ENCODE measurements at regions not wholly inside any gene's neighbourhood (a gene's known extent, or its start where the extent isn't known, plus 50 kb on each side); places are given as distances from the start of the nearest gene placed in this dataset.

DNA sequence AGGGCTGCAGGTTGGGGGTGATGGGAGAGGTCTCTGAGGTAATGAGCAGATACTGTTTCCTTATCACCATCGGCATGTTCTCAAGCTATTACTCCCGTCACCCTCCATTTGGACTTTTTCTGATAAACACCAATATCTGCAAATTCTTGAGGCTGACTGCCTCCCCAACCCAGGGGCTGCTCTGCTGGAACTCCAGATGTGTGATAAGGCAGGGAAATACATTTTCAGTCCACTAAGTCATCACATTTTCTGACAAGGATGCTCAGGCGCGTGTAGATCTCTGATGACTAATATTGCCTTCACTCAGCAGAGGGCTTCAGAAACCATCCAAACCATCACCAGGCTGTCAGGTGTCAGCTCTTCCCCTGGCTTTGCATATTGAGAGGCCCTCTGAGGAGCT is 215.0 kb upstream of the POU3F1 start:
- TF ChIP-seq, protein P1, sequence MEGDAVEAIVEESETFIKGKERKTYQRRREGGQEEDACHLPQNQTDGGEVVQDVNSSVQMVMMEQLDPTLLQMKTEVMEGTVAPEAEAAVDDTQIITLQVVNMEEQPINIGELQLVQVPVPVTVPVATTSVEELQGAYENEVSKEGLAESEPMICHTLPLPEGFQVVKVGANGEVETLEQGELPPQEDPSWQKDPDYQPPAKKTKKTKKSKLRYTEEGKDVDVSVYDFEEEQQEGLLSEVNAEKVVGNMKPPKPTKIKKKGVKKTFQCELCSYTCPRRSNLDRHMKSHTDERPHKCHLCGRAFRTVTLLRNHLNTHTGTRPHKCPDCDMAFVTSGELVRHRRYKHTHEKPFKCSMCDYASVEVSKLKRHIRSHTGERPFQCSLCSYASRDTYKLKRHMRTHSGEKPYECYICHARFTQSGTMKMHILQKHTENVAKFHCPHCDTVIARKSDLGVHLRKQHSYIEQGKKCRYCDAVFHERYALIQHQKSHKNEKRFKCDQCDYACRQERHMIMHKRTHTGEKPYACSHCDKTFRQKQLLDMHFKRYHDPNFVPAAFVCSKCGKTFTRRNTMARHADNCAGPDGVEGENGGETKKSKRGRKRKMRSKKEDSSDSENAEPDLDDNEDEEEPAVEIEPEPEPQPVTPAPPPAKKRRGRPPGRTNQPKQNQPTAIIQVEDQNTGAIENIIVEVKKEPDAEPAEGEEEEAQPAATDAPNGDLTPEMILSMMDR (IDR thresholded peaks at IDR 0.05; ENCODE audit: unreplicated experiment): no peak
- no TSS peak for BruUV-seq (replicated peaks)
- H3K27ac Mint-ChIP-seq (ENCODE audit: low read depth, unreplicated experiment): no peak overlapping the region
- intact Hi-C loops (cut with micrococcal nuclease): no loop called here
- POLR2A ChIA-PET: interaction anchor here (0.9 kb wide), 1 partner anchor 8 kb away, joined by 3 read pairs; no protein-coding TSS in a partner anchor
- H3K27me3 Mint-ChIP-seq (ENCODE audit: insufficient read depth, unreplicated experiment): peaks cover 42% of the 10 kb centered on the region
- peaks cover 4% of the 10 kb centered on the region for H3K36me3 Mint-ChIP-seq (ENCODE audit: insufficient read depth, unreplicated experiment)
- no peak overlapping the region for H3K4me3 Mint-ChIP-seq (ENCODE audit: unreplicated experiment)
- no peak for DNase-seq (ENCODE audit: unreplicated experiment)
- H3K9me3 Mint-ChIP-seq (ENCODE audit: unreplicated experiment): no peaks in the 10 kb centered on the region
- CTCF ChIA-PET: no interaction called here
- H3K4me1 Mint-ChIP-seq (ENCODE audit: insufficient read depth, unreplicated experiment): no peaks in the 10 kb centered on the region

DNA sequence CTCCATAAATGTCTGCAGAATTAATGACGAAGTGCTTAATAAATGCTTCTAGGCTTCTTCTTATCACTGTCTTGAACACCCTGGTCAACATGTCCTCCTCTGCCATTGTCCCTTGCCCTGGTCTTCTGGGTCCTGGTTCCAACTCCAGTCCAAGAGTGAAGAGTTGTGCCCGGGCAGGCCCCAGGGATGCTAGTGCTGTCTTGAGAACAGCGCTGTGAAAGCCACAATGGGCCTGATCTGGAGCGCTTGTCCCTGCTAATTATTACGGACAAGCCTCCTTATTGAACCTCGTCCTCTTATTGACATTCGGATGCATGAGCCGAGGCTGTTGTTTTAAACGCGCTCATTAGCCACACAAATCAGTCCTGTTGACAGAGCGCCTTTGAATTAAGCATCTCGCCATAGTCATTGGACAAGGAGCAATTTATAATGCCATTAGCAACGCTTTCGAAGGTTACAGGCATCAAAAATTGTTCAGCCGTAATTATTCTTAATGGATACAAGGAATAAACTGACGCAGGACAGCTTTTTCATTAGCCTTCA is 211.6 kb upstream of the POU3F1 start:
- intact Hi-C loops (cut with micrococcal nuclease): no loop called here
- peaks cover 4% of the 10 kb centered on the region for H3K36me3 Mint-ChIP-seq (ENCODE audit: insufficient read depth, unreplicated experiment)
- POLR2A ChIA-PET: no interaction called here
- no peak overlapping the region for H3K27ac Mint-ChIP-seq (ENCODE audit: low read depth, unreplicated experiment)
- BruUV-seq (replicated peaks): no TSS peak
- no peak overlapping the region for H3K4me3 Mint-ChIP-seq (ENCODE audit: unreplicated experiment)
- CTCF ChIA-PET: interaction anchor here (0.6 kb wide), 1 partner anchor 106 kb away, joined by 3 read pairs; no protein-coding TSS in a partner anchor
- DNase-seq (ENCODE audit: unreplicated experiment): no peak
- H3K9me3 Mint-ChIP-seq (ENCODE audit: unreplicated experiment): no peaks in the 10 kb centered on the region
- H3K4me1 Mint-ChIP-seq (ENCODE audit: insufficient read depth, unreplicated experiment): no peaks in the 10 kb centered on the region
- peaks cover 30% of the 10 kb centered on the region for H3K27me3 Mint-ChIP-seq (ENCODE audit: insufficient read depth, unreplicated experiment)
- TF ChIP-seq, protein P1 (IDR thresholded peaks at IDR 0.05; ENCODE audit: unreplicated experiment): no peak

DNA sequence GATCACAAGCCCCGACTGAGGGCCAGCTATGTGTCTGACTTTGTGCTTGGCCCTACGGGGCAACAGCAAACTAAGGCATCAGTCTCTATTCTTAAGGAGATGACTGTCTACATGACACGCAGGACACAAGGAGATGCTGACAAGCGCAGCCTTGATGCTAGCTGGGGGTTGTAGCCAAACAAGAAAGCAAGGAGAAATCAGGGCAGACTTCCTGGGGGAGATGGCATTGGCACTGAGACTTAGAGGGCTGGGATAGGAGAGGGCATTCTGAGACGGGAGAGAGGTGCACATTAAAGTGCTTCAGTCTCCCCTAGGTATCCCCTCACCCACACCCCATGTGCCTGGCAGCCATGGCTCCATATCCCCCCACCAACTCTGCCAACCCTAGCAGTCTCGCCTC is 210.8 kb upstream of the POU3F1 start:
- no peak for DNase-seq (ENCODE audit: unreplicated experiment)
- Mint-ChIP-seq H3K27ac (ENCODE audit: low read depth, unreplicated experiment) (no peak overlapping the region), H3K36me3 (ENCODE audit: insufficient read depth, unreplicated experiment) (peaks cover 4% of the 10 kb centered on the region), H3K4me3 (ENCODE audit: unreplicated experiment) (no peak overlapping the region), H3K27me3 (ENCODE audit: insufficient read depth, unreplicated experiment) (peaks cover 30% of the 10 kb centered on the region), H3K9me3 (ENCODE audit: unreplicated experiment) (no peaks in the 10 kb centered on the region), H3K4me1 (ENCODE audit: insufficient read depth, unreplicated experiment) (no peaks in the 10 kb centered on the region)
- CTCF ChIA-PET: interaction anchor here (0.7 kb wide), 1 partner anchor 15 kb away, joined by 3 read pairs; no protein-coding TSS in a partner anchor
- intact Hi-C loops (cut with micrococcal nuclease): no loop called here
- no TSS peak for BruUV-seq (replicated peaks)
- POLR2A ChIA-PET: no interaction called here
- TF ChIP-seq, protein P1 (IDR thresholded peaks at IDR 0.05; ENCODE audit: unreplicated experiment): no peak

DNA sequence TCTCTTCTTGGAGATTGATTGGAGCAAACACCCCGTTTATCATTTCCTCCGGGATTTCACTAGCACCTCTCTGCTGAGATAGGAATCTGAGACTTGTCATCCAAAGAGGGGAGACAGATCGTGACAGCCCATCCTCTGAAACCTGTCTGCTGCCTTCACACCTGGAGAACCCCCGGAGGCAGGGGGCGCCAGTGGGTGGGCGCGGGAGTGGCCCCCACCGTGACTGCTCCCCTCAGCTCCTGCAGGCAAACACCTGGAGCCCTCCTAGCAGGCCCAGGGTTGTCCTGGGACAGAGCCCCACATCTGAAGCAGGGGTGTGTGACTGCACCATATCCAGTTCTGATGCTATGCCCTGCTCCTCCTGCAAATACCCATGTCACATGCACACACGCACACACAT is 209.5 kb upstream of the POU3F1 start:
- Mint-ChIP-seq H3K4me1 (ENCODE audit: insufficient read depth, unreplicated experiment) (no peaks in the 10 kb centered on the region), H3K4me3 (ENCODE audit: unreplicated experiment) (no peak overlapping the region), H3K9me3 (ENCODE audit: unreplicated experiment) (no peaks in the 10 kb centered on the region)

More for the DNA sequence above, 209.5 kb upstream of the POU3F1 start:
- ChIA-PET CTCF (interaction anchor here (1.0 kb wide), 1 partner anchor 32 kb away, joined by 3 read pairs; no protein-coding TSS in a partner anchor), POLR2A (no interaction called here)
- H3K36me3 Mint-ChIP-seq (ENCODE audit: insufficient read depth, unreplicated experiment): peaks cover 4% of the 10 kb centered on the region
- peaks cover 31% of the 10 kb centered on the region for H3K27me3 Mint-ChIP-seq (ENCODE audit: insufficient read depth, unreplicated experiment)
- H3K27ac Mint-ChIP-seq (ENCODE audit: low read depth, unreplicated experiment): no peak overlapping the region
- no peak for DNase-seq (ENCODE audit: unreplicated experiment)
- TF ChIP-seq, protein P1 (IDR thresholded peaks at IDR 0.05; ENCODE audit: unreplicated experiment): no peak
- intact Hi-C loops (cut with micrococcal nuclease): no loop called here
- no TSS peak for BruUV-seq (replicated peaks)
